ENCODE measurements at regions not wholly inside any gene's neighbourhood (a gene's known extent, or its start where the extent isn't known, plus 50 kb on each side); places are given as distances from the start of the nearest gene placed in this dataset.

- Histone ChIP-seq H4K8ac (ENCODE audit: low read depth in 2 of 2, low read length in 2 of 2) (no peak overlapping the region), H3K36me3 (ENCODE audit: control insufficient read depth, insufficient read depth, low read length) (no peaks in the 10 kb centered on the region), H2AK9ac (replicated peaks; ENCODE audit: low read depth, low read length, poor library complexity) (no peak overlapping the region), H3K9me3 (ENCODE audit: control insufficient read depth, insufficient read depth, low read length) (peaks cover 31% of the 10 kb centered on the region), H3K4ac (ENCODE audit: low read depth, low read length) (no peak overlapping the region), H3K23ac (ENCODE audit: low read depth, low read length) (no peak overlapping the region), H3K79me1 (ENCODE audit: low read depth in 1 of 2, low read length in 2 of 2) (no peaks in the 10 kb centered on the region), H3K9ac (ENCODE audit: low read depth, low read length) (no peak overlapping the region), H2BK120ac (ENCODE audit: low read depth, low read length) (no peak overlapping the region), H4K20me1 (ENCODE audit: insufficient read depth, low read length) (no peaks in the 10 kb centered on the region), H2AK5ac (ENCODE audit: low read depth, low read length) (no peak overlapping the region), H2BK20ac (ENCODE audit: low read depth, low read length) (no peak overlapping the region), H3K4me1 (ENCODE audit: control insufficient read depth, insufficient read depth, low read length) (no peaks in the 10 kb centered on the region), H3K27ac (ENCODE audit: insufficient read depth, low read length) (no peak overlapping the region), H3K18ac (ENCODE audit: low read depth, low read length) (no peak overlapping the region), H3K4me3 (ENCODE audit: insufficient read depth, low read depth, low read length) (no peak overlapping the region), H4K5ac (ENCODE audit: low read depth, low read length) (no peak overlapping the region), H3K14ac (replicated peaks; ENCODE audit: low read depth, low read length) (no peak overlapping the region), H2BK5ac (ENCODE audit: low read depth, low read length, poor library complexity, severe bottlenecking) (no peak overlapping the region), H3K56ac (ENCODE audit: extremely low read depth, insufficient read depth, low read length) (no peak overlapping the region), H2AFZ (replicated peaks; ENCODE audit: low read length, poor library complexity) (no peak overlapping the region), H4K91ac (ENCODE audit: insufficient read depth, low read depth, low read length) (no peak overlapping the region), H3K4me2 (ENCODE audit: low read depth, low read length) (no peak overlapping the region), H3K27me3 (ENCODE audit: control insufficient read depth, insufficient read depth, low read length) (no peaks in the 10 kb centered on the region), H3K9me1 (ENCODE audit: insufficient read depth, low read length) (no peaks in the 10 kb centered on the region), H2BK15ac (ENCODE audit: low read depth, low read length) (no peak overlapping the region)
- ChIA-PET CTCF (no interaction called here), POLR2A (ENCODE audit: unreplicated experiment) (no interaction called here)
- no peak for DNase-seq
- TF ChIP-seq POLR2A (IDR thresholded peaks at IDR 0.05; ENCODE audit: low read depth, low read length) (no peak), RAD21 (IDR thresholded peaks at IDR 0.05; ENCODE audit: low read length) (no peak), SMC3 (IDR thresholded peaks at IDR 0.05; ENCODE audit: low read depth, low read length) (no peak), RCOR1 (IDR thresholded peaks at IDR 0.05; ENCODE audit: insufficient replicate concordance, low read length) (no peak), CHD1 (IDR thresholded peaks at IDR 0.05; ENCODE audit: low read depth, low read length) (no peak), FOS (IDR thresholded peaks at IDR 0.05; ENCODE audit: low read depth, low read length) (no peak)
- dilution Hi-C loops (cut with HindIII; ENCODE audit: low sequenced_read_pairs, unreplicated experiment), result no loop called here
- in situ Hi-C loops (cut with MboI; ENCODE audit: low sequenced_read_pairs), result no loop called here
- intact Hi-C loops (cut with micrococcal nuclease), result no loop called here
- BruUV-seq (replicated peaks), result no TSS peak
- ATAC-seq (ENCODE audit: low read depth), result no peak
- WGBS, 2 experiments (ENCODE audit: extremely low coverage in 2 of 2, insufficient read length in 1 of 2), result no CpG with 5 or more reads among the region's 17 CpGs
Observed at GRCh38 chr15:97791824-97792792, 168.4 kb upstream of the ARRDC4 start.

All from IMR-90 (cell line).